ENCODE measurements at regions not wholly inside any gene's neighbourhood (a gene's known extent, or its start where the extent isn't known, plus 50 kb on each side); places are given as distances from the start of the nearest gene placed in this dataset.

DNA sequence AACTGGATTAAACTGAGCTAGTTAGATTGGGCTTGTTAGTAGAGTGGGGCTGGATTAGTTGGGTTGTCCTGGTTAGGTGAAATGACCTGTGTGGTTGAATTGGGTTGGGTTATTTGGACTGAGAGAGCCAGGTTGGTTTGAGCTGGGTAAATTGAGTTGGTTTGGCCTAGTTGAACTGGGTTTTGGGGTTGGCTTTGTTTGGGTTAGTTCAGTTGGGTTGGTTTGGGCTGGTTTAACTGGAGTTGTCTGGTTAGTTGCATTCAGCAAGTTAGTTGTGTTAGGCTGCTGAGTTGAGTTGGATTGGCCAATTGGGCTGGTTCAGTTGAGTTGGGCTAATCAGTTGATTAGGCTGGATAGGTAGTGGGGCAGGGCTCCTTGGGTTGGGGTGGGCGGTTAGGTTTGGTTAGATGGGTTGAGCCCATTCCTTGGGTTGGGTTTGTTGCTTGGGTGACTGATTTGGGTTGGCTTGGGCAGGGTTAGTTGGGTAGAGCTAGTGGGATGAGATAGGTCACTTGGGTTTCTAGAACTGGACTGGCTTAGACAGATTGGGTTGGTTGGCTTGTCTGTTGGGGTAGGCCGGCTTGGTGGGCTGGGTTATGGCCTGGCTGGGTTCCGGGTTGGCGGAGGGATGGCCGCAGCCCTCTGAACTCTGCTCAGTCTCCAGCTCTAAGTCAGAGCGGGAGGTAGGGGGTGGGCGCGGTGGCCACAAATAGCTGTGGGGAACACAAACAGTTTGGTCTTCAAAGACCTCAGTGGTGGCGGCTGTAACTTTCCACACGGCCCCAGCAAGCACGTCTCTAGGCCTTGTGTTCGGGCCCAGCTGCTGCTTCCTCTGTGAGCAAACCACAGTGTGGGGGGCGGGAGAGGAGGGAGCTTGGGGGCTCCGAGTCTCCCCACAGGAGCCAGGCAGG lies 67.2 kb upstream of the RUNX3 start:
- DNase-seq (ENCODE audit: extremely low spot score in 2 of 2): no peak
- Histone ChIP-seq H3K9me3 (no peaks in the 10 kb centered on the region), H3K4me1 (no peaks in the 10 kb centered on the region), H3K27me3 (no peaks in the 10 kb centered on the region), H3K27ac (no peak overlapping the region), H3K36me3 (no peaks in the 10 kb centered on the region), H3K4me3 (no peak overlapping the region)
- intact Hi-C loops (cut with DNase I): no loop called here
- TF ChIP-seq POLR2A (IDR thresholded peaks at IDR 0.05) (no peak), POLR2AphosphoS5 (IDR thresholded peaks at IDR 0.05; ENCODE audit: insufficient read depth in 1 of 2, low read depth in 1 of 2) (no peak), CTCF (IDR thresholded peaks at IDR 0.05) (no peak)

- Histone ChIP-seq H3K4me1 (no peaks in the 10 kb centered on the region), H3K27ac (no peak overlapping the region), H3K4me3 (no peak overlapping the region), H3K36me3 (no peaks in the 10 kb centered on the region), H3K9me3 (no peaks in the 10 kb centered on the region), H3K27me3 (no peaks in the 10 kb centered on the region)
- intact Hi-C loops (cut with DNase I): no loop called here
- TF ChIP-seq POLR2AphosphoS5 (IDR thresholded peaks at IDR 0.05; ENCODE audit: insufficient read depth in 1 of 2, low read depth in 1 of 2) (no peak), POLR2A (IDR thresholded peaks at IDR 0.05) (no peak), CTCF (IDR thresholded peaks at IDR 0.05) (no peak)
- no peak for DNase-seq (ENCODE audit: extremely low spot score in 2 of 2)
Observed at GRCh38 chr1:24996456-24996855, 66.4 kb upstream of the RUNX3 start.

DNA sequence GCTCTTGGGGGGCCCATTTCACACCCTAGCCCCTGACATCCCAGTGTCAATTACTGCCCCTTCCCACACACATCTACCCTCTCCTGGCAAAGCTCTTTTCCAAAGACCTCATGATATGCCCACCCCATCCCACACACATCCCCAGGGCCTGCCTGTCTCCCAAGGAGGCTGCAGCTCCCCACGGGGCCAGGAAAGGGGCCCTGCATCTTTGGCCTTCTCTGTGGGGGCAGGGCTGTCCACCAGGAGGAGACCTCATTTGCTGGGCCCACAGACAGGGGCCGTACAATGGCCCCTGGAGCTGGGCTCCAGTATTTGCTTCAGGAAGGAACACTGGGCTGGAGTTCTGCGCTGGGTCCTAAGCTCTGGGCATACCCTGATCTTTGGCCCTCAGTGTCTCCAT lies 65.6 kb upstream of the RUNX3 start:
- intact Hi-C loops (cut with DNase I): no loop called here
- TF ChIP-seq POLR2A (IDR thresholded peaks at IDR 0.05) (no peak), CTCF (IDR thresholded peaks at IDR 0.05) (no peak), POLR2AphosphoS5 (IDR thresholded peaks at IDR 0.05; ENCODE audit: insufficient read depth in 1 of 2, low read depth in 1 of 2) (no peak)
- Histone ChIP-seq H3K4me1 (no peaks in the 10 kb centered on the region), H3K27me3 (no peaks in the 10 kb centered on the region), H3K27ac (no peak overlapping the region), H3K36me3 (no peaks in the 10 kb centered on the region), H3K9me3 (no peaks in the 10 kb centered on the region), H3K4me3 (no peak overlapping the region)
- DNase-seq (ENCODE audit: extremely low spot score in 2 of 2): no peak

DNA sequence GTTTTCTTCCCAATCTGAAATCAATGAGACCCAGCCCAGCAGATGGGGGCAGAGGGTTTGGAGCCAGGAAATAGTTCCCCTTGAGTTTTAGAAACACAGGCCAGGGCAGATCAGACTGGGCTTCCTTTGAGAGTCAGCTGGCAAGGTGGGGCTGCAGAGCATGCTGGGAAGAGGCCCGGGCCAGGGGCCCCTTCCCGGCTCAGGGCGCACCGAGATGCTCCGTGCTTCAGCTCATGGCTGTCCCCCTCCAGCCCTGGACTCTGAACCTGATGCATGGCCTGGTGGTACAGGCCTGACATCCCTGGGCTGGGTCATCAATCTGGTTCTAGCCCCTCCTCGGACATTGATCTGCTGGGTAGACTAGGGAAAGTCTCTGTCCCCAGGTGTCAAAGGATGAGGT lies 65.1 kb upstream of the RUNX3 start:
- no peaks in the 10 kb centered on the region for H3K36me3 ChIP-seq
- no peaks in the 10 kb centered on the region for H3K9me3 ChIP-seq
- no peaks in the 10 kb centered on the region for H3K27me3 ChIP-seq
- H3K27ac ChIP-seq: no peak overlapping the region
- no peaks in the 10 kb centered on the region for H3K4me1 ChIP-seq
- intact Hi-C loops (cut with DNase I): no loop called here
- no peak for DNase-seq (ENCODE audit: extremely low spot score in 2 of 2)
- no peak overlapping the region for H3K4me3 ChIP-seq
- TF ChIP-seq POLR2A (IDR thresholded peaks at IDR 0.05): no peak

- H3K27me3 ChIP-seq: no peaks in the 10 kb centered on the region
- intact Hi-C loops (cut with DNase I): no loop called here
- H3K4me3 ChIP-seq: no peak overlapping the region
- H3K36me3 ChIP-seq: no peaks in the 10 kb centered on the region
- no peaks in the 10 kb centered on the region for H3K9me3 ChIP-seq
- DNase-seq (ENCODE audit: extremely low spot score in 2 of 2): no peak
- H3K4me1 ChIP-seq: no peaks in the 10 kb centered on the region
- TF ChIP-seq POLR2AphosphoS5 (IDR thresholded peaks at IDR 0.05; ENCODE audit: insufficient read depth in 1 of 2, low read depth in 1 of 2): no peak
- TF ChIP-seq POLR2A (IDR thresholded peaks at IDR 0.05): no peak
- TF ChIP-seq CTCF (IDR thresholded peaks at IDR 0.05): no peak
- H3K27ac ChIP-seq: no peak overlapping the region
Observed at GRCh38 chr1:24993871-24994580, 64.0 kb upstream of the RUNX3 start.
